Activated naive CD8-positive, alpha-beta T cell treated with anti-CD3 and anti-CD28 coated beads, Interleukin-2, amount 50 U/mL, for 24 hours (primary cell): ENCODE measurements at regions not wholly inside any gene's neighbourhood (a gene's known extent, or its start where the extent isn't known, plus 50 kb on each side); places are given as distances from the start of the nearest gene placed in this dataset.
"Not testable (repeated sequence)": the region's sequence is repeated elsewhere in the genome, so short reads cannot be mapped to it uniquely, and the experiment has no call there.

Experiments
- ATAC-seq: fragments of 150-1000 bp; cut with Tn5 transposase; one replicate; pipeline ENCODE4 v1.10.0; 2021
- DNase-seq: peaks from one replicate; pipeline ENCODE4 v3.0.0; 2021
- H3K27ac Mint-ChIP-seq: one replicate; pipeline ENCODE4 v1.8.0; 2021; ENCODE audit warnings: mild to moderate bottlenecking, mixed read lengths
- H3K27me3 Mint-ChIP-seq: one replicate; pipeline ENCODE4 v1.8.0; 2021; ENCODE audit warnings: mixed read lengths
- H3K36me3 Mint-ChIP-seq: one replicate; pipeline ENCODE4 v1.8.0; 2021; ENCODE audit warnings: low read depth, mixed read lengths
- H3K4me1 Mint-ChIP-seq: one replicate; pipeline ENCODE4 v1.8.0; 2021; ENCODE audit warnings: mixed read lengths
- H3K4me3 Mint-ChIP-seq: one replicate; pipeline ENCODE4 v1.8.0; 2021; ENCODE audit warnings: mild to moderate bottlenecking, moderate library complexity, mixed read lengths
- H3K9me3 Mint-ChIP-seq: one replicate; pipeline ENCODE4 v1.8.0; 2021; ENCODE audit warnings: mixed read lengths

DNA sequence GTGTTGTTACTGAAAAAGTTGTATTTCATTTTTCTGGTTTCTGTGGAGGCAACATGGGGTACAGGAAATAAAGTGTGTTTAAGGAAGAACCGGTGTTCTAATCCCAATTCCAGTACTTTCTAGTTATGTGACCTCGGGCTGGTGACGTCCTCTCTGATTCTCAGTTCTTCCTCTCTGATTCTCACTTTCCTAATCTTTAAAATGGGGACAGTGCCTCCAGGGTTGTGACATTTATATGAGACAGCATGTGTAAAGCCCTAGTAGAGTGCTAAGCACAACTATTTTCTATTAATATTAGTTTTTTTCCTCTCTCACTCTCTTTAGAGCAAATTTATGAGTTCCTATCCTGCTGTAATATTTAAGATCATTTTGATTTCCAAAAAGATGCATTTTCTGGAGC is 50.9 kb upstream of the PTPDC1 start:
- Mint-ChIP-seq H3K4me1 (peaks cover 19% of the 10 kb centered on the region), H3K9me3 (no peaks in the 10 kb centered on the region), H3K4me3 (no peak overlapping the region), H3K27me3 (peaks cover 2% of the 10 kb centered on the region), H3K27ac (no peak overlapping the region), H3K36me3 (peaks cover 2% of the 10 kb centered on the region)
- no peak for ATAC-seq
- DNase-seq = no peak

DNA sequence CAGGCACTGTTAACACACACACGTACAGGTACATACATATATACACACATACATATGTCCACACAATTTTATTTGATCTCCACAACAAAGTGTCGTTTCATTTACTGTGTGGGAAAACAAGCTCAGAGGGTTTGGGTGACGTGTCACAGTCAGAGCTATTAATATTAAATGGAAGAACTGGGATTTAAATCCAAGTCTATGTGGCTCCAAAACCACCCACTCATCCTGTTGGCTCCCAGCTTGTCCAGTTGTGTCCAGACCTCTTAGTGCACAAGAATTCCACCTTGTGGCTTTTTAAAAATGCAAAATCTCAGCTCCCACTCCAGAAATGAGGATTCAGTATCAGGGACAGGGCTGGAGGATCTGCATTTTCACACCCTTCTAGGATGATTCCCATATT is 52.3 kb upstream of the PTPDC1 start:
- peak overlapping the region; percentile 96 for H3K4me3 Mint-ChIP-seq
- no peaks in the 10 kb centered on the region for H3K9me3 Mint-ChIP-seq
- ATAC-seq (no peak), DNase-seq (no peak)
- H3K27ac Mint-ChIP-seq = no peak overlapping the region
- H3K4me1 Mint-ChIP-seq = peaks cover 19% of the 10 kb centered on the region
- peaks cover 2% of the 10 kb centered on the region for H3K27me3 Mint-ChIP-seq
- peaks cover 2% of the 10 kb centered on the region for H3K36me3 Mint-ChIP-seq

DNA sequence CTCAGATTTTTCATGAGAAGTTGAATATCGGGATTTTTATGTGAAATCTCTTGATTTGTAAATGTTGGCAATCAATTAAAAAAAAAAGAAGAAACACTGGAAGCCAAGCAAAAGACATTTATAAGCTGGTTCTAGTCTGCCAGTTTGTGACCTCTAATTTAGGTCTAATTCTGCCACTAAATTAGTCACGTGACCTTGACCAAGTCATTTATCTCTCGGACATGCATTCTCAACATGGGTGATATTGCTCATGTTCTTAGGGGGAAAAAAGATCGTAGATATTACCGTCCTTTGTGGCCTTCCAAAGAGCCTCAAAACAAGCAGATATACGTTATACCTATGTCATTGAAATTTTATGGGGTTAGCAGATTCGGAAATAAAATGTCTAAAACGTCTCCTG is 52.9 kb upstream of the PTPDC1 start:
- Mint-ChIP-seq H3K4me3 (peak overlapping the region; percentile 96), H3K27me3 (peaks cover 4% of the 10 kb centered on the region), H3K36me3 (peaks cover 2% of the 10 kb centered on the region), H3K4me1 (peaks cover 19% of the 10 kb centered on the region), H3K9me3 (no peaks in the 10 kb centered on the region), H3K27ac (peak overlapping the region; percentile 76)
- ATAC-seq = no peak
- no peak for DNase-seq

DNA sequence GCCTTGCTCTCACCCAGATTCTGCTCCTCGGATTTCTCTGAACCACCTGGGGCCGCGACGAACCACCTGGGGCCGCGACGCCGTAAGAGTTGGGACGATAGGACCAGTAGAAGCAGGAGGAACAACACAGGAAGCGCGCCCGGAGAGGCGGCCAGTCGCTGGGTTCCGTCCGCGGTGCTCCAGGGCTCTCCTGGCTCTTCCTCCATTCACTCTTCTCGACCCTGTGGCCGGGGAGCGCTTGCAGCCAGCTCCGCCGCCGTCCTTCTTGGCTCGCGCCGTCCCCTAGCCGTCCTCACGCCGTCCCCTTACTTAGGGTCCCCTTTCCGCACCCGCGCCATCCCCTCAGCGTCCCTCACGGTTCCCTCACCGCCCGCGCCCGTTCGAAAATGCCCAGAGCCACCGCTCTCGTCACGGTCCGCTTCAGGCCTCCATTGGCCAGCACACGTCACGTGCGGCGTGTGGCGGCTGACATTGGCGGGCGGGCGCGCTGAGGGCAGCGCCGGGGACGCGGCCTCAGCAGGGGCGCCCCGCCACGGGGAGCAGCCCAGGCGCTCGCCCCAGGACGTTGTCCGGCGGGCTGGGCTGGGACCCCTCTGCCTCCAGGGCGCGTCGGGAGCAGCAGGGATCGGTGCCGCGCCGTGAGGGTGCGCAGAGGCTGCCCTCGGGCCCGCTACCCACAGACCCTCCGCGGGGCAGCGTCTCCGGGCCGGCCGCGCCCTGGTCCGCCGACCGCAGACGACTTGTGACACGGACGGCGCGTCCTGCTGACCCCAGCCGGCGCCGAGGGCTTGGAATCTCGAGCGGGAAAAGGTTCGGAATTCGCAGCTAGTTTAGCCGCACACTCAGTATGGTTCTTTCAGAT is 53.7 kb upstream of the PTPDC1 start:
- H3K4me3 Mint-ChIP-seq = peak overlapping the region; percentile 96
- peak overlapping the region; percentile 95 for H3K27ac Mint-ChIP-seq
- peaks cover 19% of the 10 kb centered on the region for H3K4me1 Mint-ChIP-seq
- H3K36me3 Mint-ChIP-seq = peaks cover 2% of the 10 kb centered on the region
- ATAC-seq (peak; percentile 100), DNase-seq (peak; percentile 83)
- H3K27me3 Mint-ChIP-seq = peaks cover 4% of the 10 kb centered on the region
- H3K9me3 Mint-ChIP-seq = no peaks in the 10 kb centered on the region

DNA sequence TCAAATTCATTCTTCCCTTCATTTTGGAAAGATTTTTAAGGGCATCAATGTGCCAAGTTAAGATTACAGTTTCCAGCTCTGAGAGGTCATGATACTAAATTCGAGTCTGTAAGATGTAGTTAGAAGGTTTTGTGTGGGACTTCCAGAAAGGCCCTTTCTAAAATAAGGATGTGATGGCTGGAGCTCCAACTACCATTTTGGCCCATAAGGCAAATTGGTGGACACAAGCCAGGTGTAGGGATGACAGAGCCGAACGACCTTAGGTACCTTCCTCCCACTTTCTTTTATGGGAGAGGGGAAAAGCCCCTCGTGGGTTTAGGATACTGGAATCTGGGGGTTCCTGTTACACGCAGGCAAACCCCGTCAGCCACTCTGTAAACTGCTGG is 54.3 kb upstream of the PTPDC1 start:
- Mint-ChIP-seq H3K27ac (peak overlapping the region; percentile 95), H3K4me1 (peaks cover 19% of the 10 kb centered on the region), H3K9me3 (no peaks in the 10 kb centered on the region), H3K4me3 (peak overlapping the region; percentile 96), H3K36me3 (peaks cover 3% of the 10 kb centered on the region), H3K27me3 (peaks cover 5% of the 10 kb centered on the region)
- ATAC-seq (no peak), DNase-seq (no peak)

DNA sequence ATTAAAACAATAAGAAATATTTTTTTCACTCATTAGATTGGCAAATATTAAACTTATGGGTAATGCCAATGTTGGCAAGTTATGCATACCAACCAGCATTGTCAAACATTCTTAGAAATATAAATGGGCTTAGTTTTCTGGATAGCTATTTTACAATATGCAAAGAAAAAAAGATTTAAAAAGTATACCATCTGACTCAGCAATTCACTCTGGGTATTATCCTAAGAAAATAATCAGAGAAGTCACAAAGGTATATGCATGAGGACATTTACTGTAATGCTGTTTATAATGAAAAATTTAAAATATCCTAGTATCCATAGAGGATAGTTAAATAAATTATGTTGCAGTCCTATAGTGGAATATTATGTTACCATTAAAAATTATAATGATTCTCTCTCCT is 57.4 kb upstream of the PTPDC1 start:
- peaks cover 5% of the 10 kb centered on the region for H3K36me3 Mint-ChIP-seq
- H3K27ac Mint-ChIP-seq = no peak overlapping the region
- no peaks in the 10 kb centered on the region for H3K9me3 Mint-ChIP-seq
- H3K4me3 Mint-ChIP-seq = no peak overlapping the region
- no peak for ATAC-seq
- DNase-seq = no peak
- peaks cover 6% of the 10 kb centered on the region for H3K27me3 Mint-ChIP-seq
- H3K4me1 Mint-ChIP-seq = peaks cover 18% of the 10 kb centered on the region

DNA sequence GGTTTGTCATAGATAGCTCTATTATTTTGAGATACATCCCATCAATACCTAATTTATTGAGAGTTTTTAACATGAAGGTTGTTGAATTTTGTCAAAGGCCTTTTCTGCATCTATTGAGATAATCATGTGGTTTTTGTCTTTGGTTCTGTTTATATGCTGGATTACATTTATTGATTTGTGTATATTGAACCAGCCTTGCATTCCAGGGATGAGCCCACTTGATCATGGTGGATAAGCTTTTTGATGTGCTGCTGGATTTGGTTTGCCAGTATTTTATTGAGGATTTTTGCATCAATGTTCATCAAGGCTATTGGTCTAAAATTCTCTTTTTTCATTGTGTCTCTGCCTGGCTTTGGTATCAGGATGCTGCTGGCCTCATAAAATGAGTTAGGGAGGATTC is 61.8 kb upstream of the PTPDC1 start:
- not testable (repeated sequence) for H3K27ac Mint-ChIP-seq, H3K9me3 Mint-ChIP-seq, H3K27me3 Mint-ChIP-seq, H3K4me1 Mint-ChIP-seq, DNase-seq, H3K4me3 Mint-ChIP-seq, ATAC-seq, H3K36me3 Mint-ChIP-seq

DNA sequence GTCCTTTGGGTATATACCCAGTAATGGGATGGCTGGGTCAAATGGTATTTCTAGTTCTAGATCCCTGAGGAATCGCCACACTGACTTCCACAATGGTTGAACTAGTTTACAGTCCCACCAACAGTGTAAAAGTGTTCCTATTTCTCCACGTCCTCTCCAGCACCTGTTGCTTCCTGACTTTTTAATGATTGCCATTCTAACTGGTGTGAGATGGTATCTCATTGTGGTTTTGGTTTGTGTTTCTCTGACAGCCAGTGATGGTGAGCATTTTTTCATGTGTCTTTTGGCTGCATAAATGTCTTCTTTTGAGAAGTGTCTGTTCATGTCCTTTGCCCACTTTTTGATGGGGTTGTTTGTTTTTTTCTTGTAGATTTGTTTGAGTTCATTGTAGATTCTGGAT is 63.4 kb upstream of the PTPDC1 start:
- not testable (repeated sequence) for H3K4me3 Mint-ChIP-seq, H3K27me3 Mint-ChIP-seq, H3K36me3 Mint-ChIP-seq, H3K4me1 Mint-ChIP-seq, ATAC-seq, DNase-seq, H3K9me3 Mint-ChIP-seq, H3K27ac Mint-ChIP-seq

DNA sequence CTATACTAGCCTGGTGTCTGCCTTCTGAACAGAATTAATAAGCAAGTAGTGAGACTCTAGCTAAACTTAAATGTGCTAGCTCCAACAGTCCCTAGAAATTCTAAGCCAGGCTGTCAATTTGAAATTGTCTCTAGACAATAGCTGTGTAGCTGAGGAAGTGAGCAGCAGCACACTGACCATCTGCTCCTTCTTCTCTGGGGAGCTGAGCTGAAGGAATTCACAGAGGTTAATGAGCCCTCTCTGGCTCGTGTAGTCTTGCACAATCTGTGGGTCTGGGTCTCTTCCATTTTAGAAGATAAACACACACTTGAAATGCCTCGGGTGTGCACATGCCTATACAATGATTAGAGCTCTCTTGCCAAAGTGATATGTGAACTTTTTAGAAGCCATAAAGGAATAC is 63.5 kb upstream of the BARX1 start:
- DNase-seq (no peak), ATAC-seq (no peak)
- no peaks in the 10 kb centered on the region for H3K36me3 Mint-ChIP-seq
- H3K4me1 Mint-ChIP-seq = no peaks in the 10 kb centered on the region
- no peak overlapping the region for H3K27ac Mint-ChIP-seq
- no peaks in the 10 kb centered on the region for H3K9me3 Mint-ChIP-seq
- H3K27me3 Mint-ChIP-seq = no peaks in the 10 kb centered on the region
- no peak overlapping the region for H3K4me3 Mint-ChIP-seq

DNA sequence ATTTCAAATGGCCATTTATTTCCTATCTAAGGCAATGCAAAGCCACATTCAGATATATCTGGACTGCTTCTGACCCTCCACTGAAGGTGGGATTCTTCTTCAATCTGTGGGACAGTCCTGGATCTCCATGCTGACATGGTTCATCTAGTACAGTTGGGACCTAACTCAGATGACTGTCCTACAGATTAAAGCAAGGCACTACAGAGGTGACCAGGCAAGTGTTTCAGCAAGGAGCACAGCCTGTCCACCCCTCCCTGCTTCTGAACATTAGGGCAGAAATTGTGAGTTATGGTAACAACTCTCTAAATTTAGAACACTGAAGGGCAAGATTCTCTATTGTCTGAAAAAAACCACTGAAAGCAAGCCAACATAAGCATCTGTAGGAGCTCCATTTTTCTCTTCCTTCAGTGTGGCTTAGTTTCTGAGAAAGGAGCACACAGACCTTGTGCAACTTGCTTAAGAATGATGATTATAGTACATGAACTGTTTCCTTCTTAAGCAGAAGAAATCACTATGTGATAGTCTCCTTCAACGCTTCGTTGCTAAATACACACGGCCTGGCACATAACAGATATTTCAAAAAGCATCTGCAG is 62.9 kb upstream of the BARX1 start:
- no peak overlapping the region for H3K4me3 Mint-ChIP-seq
- H3K27me3 Mint-ChIP-seq = no peaks in the 10 kb centered on the region
- no peak for DNase-seq
- ATAC-seq = no peak
- H3K36me3 Mint-ChIP-seq = no peaks in the 10 kb centered on the region
- no peaks in the 10 kb centered on the region for H3K4me1 Mint-ChIP-seq
- H3K9me3 Mint-ChIP-seq = no peaks in the 10 kb centered on the region
- H3K27ac Mint-ChIP-seq = no peak overlapping the region

DNA sequence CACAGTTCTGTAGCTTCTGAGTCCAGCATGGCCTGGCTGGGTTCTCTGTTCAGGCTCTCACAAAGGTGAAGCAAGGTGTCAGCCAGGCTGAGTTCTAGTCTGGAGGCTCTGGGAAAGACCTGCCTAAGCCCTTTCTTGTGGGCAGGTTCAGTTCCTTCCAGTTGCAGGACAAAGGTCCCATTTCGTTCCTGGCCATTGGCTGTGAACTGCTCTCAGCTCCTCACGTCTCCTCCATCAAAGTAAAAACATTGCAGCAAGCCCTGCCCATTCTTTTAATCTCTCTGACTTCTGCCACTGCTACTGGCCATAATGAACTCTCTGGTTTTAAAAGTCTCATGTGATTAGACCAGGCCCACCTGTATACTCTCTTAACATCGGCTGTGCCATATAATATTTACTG is 61.6 kb upstream of the BARX1 start:
- no peak for ATAC-seq
- Mint-ChIP-seq H3K4me1 (peaks cover 1% of the 10 kb centered on the region), H3K36me3 (no peaks in the 10 kb centered on the region), H3K4me3 (no peak overlapping the region), H3K27me3 (no peaks in the 10 kb centered on the region), H3K27ac (no peak overlapping the region), H3K9me3 (no peaks in the 10 kb centered on the region)
- DNase-seq = no peak

DNA sequence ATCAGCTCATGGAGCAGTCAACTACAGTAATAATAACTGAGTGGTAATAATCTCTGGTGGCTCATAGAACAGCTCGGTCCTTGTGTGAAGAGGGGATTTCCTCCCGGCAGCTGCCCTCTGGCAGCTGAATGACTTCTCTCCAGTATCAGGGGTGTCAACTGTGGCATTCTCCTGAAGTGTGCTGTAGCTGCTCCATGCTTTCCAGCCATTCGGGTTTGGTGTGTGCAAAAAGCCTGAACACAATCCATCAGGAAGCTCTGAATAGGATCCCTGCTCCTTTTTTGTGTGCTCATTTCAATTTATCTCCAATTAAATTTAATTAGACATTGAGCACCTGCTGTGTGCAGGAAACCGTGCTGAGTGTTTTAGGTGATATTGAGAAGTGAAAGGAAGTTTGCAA is 59.8 kb upstream of the BARX1 start:
- H3K27ac Mint-ChIP-seq = no peak overlapping the region
- no peak for ATAC-seq

DNA sequence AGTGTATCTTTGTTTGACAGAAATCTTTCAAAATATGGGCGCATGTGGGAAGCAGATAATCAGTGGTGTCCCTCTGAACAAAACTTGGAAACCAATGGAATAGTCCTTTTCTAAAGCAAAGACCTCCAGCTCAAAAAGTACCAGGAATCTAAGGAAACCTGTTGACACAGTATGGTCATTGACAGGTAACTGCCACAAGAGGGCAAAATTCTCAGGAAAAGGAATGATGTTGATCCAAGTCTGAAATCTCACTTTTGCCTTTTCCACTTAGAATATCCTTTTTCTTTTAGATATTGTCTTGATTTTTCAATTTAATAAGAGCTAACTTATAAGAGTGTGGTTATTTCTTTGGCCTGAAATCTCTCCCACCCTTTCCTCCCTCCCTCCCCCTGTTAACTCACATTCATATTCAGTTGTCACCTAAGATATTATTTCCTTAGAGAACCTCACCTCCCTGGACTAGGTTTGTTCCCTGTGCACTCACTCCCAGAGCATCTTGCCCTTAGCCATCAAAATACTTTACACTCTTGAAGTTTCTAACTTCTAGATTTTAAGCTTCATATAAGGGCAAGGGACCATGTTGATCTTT is 59.0 kb upstream of the BARX1 start:
- peaks cover 12% of the 10 kb centered on the region for H3K4me1 Mint-ChIP-seq
- H3K36me3 Mint-ChIP-seq = no peaks in the 10 kb centered on the region
- H3K27ac Mint-ChIP-seq = no peak overlapping the region
- DNase-seq (no peak), ATAC-seq (no peak)
- no peaks in the 10 kb centered on the region for H3K9me3 Mint-ChIP-seq
- no peak overlapping the region for H3K4me3 Mint-ChIP-seq
- H3K27me3 Mint-ChIP-seq = no peaks in the 10 kb centered on the region

More for the DNA sequence above, 59.8 kb upstream of the BARX1 start:
- no peak for DNase-seq
- H3K4me3 Mint-ChIP-seq = no peak overlapping the region
- H3K9me3 Mint-ChIP-seq = no peaks in the 10 kb centered on the region
- H3K4me1 Mint-ChIP-seq = peaks cover 12% of the 10 kb centered on the region
- H3K36me3 Mint-ChIP-seq = no peaks in the 10 kb centered on the region
- no peaks in the 10 kb centered on the region for H3K27me3 Mint-ChIP-seq

DNA sequence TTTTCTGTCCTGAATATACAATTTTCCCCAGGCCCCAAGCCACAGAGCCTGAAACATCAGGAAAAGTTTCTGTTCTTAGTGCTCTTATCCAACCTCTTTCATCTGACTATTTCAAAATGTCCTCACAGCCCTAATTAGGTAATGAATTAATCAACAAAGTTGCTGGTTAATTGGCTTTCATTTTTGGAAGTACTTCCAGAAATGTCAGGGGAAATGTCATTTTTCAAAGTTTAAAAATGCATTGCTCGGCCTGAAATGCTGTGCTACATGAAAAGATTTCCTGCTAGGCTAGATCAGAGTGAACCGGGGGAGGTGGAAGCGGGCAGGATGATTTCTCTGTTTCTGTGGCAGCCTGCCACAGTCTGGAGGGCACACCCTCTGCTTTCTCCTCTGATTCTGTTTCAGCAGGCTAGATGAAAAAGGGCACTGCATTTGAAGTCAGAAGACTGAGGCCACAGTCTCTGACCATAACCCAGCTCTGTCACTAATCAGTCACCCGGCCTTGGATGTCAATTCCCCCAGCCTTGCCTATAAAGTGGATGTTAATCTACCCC is 55.9 kb upstream of the BARX1 start:
- peak; percentile 46 for ATAC-seq
- no peak overlapping the region for H3K4me3 Mint-ChIP-seq
- H3K27ac Mint-ChIP-seq = no peak overlapping the region
- H3K27me3 Mint-ChIP-seq = no peaks in the 10 kb centered on the region
- peaks cover 12% of the 10 kb centered on the region for H3K4me1 Mint-ChIP-seq
- DNase-seq = no peak
- no peaks in the 10 kb centered on the region for H3K9me3 Mint-ChIP-seq
- no peaks in the 10 kb centered on the region for H3K36me3 Mint-ChIP-seq
